Renal cortex interstitium (tissue), 11 donors: ENCODE measurements at regions not wholly inside any gene's neighbourhood (a gene's known extent, or its start where the extent isn't known, plus 50 kb on each side); places are given as distances from the start of the nearest gene placed in this dataset.

Experiments
- DNase-seq, 11 donors: peaks; one replicate each; pipeline ENCODE4 v3.0.0-alpha.2; 2013; ENCODE audit warnings: low read depth in 9 of 11, low spot score in 4 of 11; ENCODE audit errors: extremely low read depth in 1 of 11

GRCh38 chr12:125568306-125568705 lies 503.1 kb downstream of the AACS start:
- DNase-seq: no peak

GRCh38 chr12:125573271-125573670 lies 508.0 kb downstream of the AACS start:
- no peak for DNase-seq

- no peak for DNase-seq
Observed at GRCh38 chr12:125577334-125577733, 512.1 kb downstream of the AACS start.

- DNase-seq: no peak
Observed at GRCh38 chr12:125579916-125580315, 514.7 kb downstream of the AACS start.

GRCh38 chr12:125583071-125583470 lies 517.8 kb downstream of the AACS start:
- DNase-seq: no peak

- no peak for DNase-seq
Observed at GRCh38 chr12:125586441-125586840, 521.2 kb downstream of the AACS start.

GRCh38 chr12:125593269-125593668 lies 528.0 kb downstream of the AACS start:
- DNase-seq: no peak

- no peak for DNase-seq
Observed at GRCh38 chr12:125604976-125605375, 539.7 kb downstream of the AACS start.

- DNase-seq: no peak
Observed at GRCh38 chr12:125606312-125606711, 541.1 kb downstream of the AACS start.

- DNase-seq: no peak
Observed at GRCh38 chr12:125610292-125610691, 545.1 kb downstream of the AACS start.

GRCh38 chr12:125610971-125611370 lies 545.7 kb downstream of the AACS start:
- no peak for DNase-seq

- DNase-seq: no peak
Observed at GRCh38 chr12:125614058-125614457, 548.8 kb downstream of the AACS start.

GRCh38 chr12:125619723-125620122 lies 554.5 kb downstream of the AACS start:
- no peak for DNase-seq

GRCh38 chr12:125633686-125634085 lies 568.5 kb downstream of the AACS start:
- DNase-seq: no peak

- no peak for DNase-seq
Observed at GRCh38 chr12:125634813-125635212, 569.6 kb downstream of the AACS start.

- DNase-seq: no peak
Observed at GRCh38 chr12:125639826-125640225, 574.6 kb downstream of the AACS start.

GRCh38 chr12:125643055-125643454 lies 577.8 kb downstream of the AACS start:
- no peak for DNase-seq

GRCh38 chr12:125645724-125646123 lies 580.5 kb downstream of the AACS start:
- no peak for DNase-seq

GRCh38 chr12:125650587-125650986 lies 585.4 kb downstream of the AACS start:
- no peak for DNase-seq

GRCh38 chr12:125651625-125652024 lies 586.4 kb downstream of the AACS start:
- no peak for DNase-seq

- no peak for DNase-seq
Observed at GRCh38 chr12:125652681-125653080, 587.4 kb downstream of the AACS start.

GRCh38 chr12:125657681-125658080 lies 592.4 kb downstream of the AACS start:
- no peak for DNase-seq
